HG03521 (cell line): ENCODE measurements at regions not wholly inside any gene's neighbourhood (a gene's known extent, or its start where the extent isn't known, plus 50 kb on each side); places are given as distances from the start of the nearest gene placed in this dataset.
"Not testable (repeated sequence)": the region's sequence is repeated elsewhere in the genome, so short reads cannot be mapped to it uniquely, and the experiment has no call there.

Source experiments
- ATAC-seq: cut with Tn5 transposase; IDR thresholded peaks from one replicate; pipeline ENCODE4 v1.9.1; 2021; ENCODE audit warnings: mild to moderate bottlenecking, moderate library complexity; ENCODE audit not compliant: unreplicated experiment

DNA sequence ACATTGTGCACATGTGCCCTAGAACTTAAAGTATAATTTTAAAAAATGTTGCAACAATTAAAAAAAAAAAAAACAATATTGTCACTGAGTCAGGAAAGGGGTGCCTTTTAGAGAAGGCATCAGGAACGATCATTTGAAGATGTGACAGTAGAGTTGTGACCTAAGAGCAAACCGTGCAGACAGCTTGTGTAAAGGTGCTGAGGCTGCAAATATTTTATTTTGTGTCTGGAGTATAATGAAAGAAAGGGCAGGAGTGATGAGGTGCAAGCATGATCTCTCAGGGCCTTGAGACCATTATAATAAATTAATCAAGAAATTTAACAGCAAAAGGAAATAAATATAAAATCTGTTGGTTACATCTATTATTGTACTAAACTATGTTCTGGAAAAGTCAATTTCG lies 1219.7 kb downstream of the OLFM4 start:
- ATAC-seq, result no peak

DNA sequence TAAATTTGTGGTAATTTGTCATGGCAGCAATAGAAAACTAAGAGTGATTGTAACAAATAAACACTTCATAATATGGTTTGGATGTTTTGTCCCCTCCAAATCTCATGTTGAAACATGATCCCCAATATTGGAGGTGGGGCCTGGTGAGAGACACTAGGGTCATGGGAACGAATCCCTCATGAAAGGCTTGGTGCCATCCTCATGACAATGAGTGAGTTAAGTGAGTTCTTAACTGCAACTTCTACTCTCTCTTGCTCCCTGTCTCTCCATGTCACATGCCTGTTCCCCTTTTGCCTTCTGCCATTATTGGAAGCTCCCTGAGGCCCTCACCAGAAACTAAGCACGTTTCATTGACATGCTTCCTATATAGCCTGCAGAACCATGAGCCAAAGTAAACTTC lies 1233.2 kb downstream of the OLFM4 start:
- ATAC-seq, result no peak

DNA sequence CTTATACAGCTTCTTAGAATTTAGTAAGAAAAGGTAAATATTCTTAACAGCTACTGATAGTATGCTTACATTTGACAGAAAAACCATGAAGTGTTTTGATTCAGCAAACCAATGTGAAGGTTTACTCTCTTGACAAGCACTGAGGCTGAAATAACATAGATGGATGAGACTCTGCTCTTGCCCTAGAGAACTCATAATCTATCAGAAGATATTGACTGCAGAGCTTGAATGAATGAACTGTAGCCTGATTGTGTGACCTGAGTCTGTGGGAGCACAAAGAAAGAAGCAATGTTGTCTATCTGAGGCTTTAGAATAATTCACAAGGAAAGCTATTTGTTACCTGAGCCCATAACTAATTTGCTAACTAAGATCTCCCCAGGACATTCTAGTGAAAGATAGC lies 1235.3 kb downstream of the OLFM4 start:
- ATAC-seq, result no peak

DNA sequence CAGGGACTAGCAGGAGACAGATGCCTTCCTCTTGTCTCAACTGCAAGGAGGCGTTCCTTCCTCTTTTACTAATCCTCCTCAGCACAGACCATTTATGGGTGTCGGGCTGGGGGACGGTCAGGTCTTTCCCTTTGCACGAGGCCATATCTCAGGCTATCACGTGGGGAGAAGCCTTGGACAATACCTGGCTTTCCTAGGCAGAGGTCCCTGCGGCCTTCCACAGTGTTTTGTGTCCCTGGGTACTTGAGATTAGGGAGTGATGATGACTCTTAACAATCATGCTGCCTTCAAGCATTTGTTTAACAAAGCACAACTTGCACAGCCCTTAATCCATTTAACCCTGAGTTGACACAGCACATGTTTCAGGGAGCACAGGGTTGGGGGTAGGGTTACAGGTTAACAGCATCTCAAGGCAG lies 1238.6 kb downstream of the OLFM4 start:
- ATAC-seq, result not testable (repeated sequence)

DNA sequence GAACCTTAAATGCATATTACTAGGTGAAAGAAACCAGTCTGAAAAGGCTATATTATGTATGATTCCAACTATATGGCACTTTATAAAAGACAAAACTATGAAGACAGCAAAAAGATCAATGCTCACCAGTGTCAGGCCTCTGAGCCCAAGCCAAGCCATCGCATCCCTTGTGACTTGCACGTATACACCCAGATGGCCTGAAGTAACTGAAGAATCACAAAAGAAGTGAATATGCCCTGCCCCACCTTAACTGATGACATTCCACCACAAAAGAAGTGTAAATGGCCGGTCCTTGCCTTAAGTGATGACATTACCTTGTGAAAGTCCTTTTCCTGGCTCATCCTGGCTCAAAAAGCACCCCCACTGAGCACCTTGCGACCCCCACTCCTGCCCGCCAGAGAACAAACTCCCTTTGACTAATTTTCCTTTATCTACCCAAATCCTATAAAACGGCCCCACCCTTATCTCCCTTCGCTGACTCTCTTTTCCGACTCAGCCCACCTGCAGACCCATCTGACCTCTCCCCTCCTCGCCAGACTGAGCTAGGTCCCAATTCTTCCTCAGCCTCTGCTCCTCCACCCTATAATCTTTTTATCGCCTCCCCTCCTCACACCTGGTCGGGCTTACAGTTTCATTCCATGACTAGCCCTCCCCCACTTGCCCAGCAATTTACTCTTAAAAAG lies 1239.5 kb downstream of the OLFM4 start:
- ATAC-seq, result not testable (repeated sequence)

DNA sequence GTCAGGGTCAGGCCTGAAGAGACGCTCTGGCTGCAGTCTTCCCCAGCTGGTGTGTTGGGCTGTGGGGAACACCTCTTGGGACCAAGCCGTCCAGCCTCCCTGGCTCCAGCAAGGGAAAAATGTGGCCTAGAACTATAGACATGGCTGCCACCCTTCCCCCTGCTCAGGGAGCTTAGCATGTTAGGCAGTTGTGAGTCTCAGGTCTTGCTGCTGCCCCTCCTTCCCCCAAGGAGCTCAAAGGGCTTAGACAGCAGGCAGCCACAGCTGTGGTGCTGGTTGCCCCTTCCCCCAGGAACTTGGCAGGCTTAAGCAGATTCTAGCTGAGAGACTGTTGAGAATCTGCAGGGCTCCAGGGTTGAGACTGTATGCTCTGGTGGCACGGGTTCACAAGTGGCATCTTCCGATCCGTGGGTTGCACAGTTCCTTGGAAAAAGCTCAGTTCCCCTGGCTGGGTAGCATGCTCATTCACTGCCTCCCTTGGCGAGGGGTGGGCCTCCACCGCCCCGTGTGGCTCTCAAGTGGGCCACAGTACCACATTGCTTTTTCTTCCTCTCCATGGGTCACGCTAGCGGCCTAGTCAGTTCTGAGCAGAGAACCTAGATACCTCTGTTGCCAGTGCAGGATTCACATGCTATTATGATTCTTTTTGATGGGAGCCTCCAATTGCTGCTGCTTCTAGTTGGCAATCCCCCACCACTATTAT lies 1258.6 kb downstream of the OLFM4 start:
- no peak for ATAC-seq

DNA sequence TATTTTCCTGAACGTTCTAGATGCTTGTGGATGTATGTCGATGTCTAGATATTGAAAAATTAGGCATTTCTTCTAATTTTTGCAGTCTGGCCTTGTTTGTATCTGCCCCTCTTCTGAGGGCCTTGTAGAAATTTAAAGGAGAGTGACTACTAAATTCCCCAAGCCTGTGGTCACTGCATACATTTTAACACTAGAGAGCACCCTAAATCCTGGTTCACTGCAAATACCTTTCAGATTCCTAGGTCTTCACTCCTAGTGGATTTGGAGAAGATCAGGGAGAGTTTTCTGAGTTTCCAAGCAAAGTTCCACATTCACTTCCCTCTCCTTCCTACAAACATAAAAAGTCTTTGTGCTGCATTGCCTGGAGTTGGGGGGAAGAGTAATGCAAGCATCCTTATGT lies 1272.5 kb downstream of the OLFM4 start:
- no peak for ATAC-seq

DNA sequence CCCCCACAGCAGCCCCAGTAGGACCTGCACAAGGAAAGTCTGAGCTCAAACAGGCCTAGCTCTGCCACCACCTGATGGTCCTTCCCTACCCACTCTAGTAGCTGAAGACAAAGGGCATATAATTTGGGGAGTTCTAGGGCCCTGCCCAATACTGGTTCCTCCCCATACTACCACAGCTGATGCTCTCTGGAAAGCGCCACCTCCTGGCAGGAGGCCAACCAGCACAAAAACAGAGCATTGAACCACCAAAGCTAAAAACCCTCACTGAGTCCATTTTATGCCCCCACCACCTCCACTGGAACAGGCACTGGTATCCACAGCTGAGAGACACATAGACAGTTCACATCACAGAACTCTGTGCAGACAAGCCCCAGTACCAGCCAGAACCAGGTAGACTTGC lies 1276.8 kb downstream of the OLFM4 start:
- no peak for ATAC-seq

DNA sequence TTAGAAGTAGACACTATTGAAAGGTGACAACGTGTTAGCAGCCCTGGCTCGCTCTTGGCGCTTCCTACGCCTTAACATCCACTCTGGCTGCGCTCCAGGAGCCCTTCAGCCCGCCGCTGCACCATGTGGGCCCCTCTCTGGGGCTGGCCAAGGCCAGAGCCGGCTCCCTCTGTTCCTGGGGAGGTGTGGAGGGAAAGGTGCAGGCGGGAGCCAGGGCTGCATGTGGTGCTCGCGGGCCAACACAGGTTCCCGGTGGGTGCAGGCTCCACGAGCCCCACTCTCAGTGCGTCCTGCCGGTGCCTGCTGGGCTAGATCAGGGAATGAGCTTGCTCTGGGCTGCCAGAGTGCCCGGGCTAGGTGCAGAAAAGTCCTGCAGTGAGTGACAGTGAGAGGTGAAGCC lies 1284.3 kb downstream of the OLFM4 start:
- ATAC-seq, result no peak

DNA sequence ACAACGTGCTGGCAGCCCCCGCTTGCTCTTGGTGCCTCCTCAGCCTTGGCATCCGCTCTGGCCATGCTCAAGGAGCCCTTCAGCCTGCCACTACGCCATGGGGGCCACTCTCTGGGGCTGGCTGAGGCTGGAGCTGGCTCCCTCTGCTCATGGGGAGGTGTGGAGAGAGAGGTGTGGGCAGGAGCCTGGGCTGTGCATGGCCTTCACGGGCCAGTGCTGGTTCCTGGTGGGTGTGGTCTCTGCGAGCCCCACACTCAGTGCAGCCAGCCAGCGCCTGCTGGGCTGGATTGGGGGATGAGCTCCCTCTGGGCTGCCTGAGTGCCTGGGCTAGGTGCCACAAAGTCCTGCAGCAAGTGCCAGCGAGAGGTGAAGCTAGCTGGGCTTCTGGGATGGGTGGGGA lies 1289.1 kb downstream of the OLFM4 start:
- no peak for ATAC-seq

DNA sequence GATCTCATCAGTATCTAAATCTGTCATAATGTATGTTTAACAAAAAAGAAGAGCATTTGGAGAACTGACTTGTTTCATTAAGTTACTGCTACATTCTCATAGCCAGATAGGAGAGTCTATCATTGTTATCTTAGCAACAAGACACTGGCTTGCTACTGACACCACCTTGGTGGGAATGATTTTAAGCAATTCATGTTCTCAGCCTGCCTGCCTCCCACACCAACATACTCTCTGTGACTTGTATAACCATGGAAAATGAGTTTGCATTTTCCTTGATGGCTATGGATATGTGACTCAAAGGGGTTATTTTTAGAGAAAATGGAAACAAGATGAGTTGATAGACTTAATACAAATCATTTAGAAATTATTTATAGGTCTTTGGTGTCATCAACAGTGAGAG lies 1308.9 kb downstream of the OLFM4 start:
- ATAC-seq, result no peak

DNA sequence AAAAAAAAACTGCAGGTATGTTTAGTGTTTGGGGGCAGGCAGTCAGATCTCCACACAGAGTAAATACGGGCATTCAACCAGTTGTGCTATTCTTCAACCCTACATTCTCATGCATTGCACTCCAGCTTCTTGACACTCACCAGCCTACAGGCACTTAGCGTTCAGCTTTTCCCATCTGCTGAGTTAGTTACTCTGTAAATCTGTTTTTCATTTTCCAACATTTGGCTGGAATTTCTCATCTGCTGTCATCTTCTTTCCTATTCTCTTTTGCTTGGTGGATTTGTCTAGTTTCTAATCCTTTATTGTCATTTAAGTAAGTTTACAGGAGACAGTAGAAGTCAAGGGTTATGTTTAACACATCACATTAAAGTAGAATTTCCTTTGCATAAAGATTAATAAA lies 1318.9 kb downstream of the OLFM4 start:
- no peak for ATAC-seq

DNA sequence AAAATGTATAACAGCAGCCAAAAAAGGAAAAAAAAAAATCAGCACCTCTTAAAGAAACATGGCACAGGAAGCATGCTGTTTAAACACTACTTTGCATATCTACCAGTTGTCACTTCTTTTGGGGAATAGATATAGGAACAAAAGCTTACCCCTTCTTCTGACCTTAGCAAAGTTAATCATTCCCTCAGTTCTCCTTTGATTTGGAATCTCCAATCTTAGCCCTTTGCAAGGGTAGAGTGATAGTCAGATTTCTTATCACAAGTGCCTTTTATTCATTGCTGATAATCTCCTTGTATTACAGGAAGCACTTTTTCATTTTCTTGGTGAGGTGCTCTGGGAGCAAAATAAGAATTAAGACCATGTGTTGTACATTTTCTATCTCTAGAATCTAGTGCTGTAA lies 1327.6 kb downstream of the OLFM4 start:
- no peak for ATAC-seq

DNA sequence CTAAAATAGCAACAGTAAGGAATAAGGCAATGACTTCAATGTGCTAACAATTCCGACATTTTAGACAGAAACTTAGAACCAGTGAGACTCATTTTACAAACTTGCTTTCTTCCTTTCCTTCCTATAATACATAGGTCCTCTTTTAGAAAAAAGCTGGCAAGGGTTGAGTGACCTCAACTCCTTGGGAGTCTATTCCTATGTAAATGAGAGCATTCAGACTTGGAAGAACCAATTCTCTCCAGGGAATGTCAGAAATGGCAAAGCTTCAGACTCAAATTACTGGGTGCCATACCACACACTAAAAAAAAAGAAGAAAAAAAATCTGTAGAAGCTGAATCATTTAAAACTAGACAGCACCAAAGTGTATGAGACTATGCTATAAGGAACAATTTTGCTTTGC lies 1328.2 kb downstream of the OLFM4 start:
- no peak for ATAC-seq

DNA sequence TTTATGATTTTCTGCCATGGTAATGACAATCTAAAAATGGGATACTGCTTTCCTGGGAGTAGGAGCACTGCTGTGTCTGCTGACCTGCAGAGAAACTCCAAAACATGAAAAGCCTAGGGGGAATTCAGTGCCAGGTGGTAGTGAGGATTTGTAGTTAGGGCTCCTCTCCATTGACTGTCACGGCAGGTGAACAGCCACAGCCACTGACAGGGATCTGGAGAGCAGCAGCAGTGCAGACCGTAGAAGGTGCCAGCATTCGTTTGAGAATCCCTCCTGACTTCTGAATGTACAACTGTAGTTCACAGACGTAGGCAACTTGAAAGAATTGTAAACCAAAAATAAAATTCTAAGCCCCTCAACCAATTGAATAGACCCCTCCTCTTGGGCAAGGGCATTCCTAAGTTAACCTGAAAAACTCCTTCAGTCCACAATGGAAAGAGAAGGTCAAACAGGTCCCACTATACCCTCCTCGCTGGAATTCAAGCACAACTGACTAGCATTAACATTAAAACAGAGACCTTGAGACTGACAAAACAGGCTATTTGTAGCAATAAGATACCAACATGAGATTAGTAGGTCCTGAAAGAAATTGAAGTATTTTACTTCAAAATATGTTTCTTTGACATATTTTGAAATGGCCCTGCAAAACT lies 1328.8 kb downstream of the OLFM4 start:
- ATAC-seq, result no peak

DNA sequence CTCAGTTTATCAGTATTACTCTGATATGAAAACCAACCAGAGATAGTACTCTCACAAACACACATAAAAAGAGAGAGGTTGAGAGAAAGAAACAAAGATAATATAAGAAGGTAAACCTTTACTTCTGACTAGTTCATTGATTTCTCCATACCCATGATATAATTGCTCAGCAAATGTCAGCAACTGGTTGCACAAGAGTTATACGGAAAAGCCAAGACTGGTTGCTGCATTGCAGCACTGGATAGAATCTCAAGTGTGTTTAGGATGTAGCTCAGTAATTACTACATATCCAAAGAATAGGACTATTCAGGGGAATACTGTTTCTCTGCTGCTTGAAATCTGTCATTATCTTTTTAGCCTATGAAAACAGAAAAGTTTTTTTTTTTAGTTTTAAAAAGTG lies 1332.8 kb downstream of the OLFM4 start:
- no peak for ATAC-seq

DNA sequence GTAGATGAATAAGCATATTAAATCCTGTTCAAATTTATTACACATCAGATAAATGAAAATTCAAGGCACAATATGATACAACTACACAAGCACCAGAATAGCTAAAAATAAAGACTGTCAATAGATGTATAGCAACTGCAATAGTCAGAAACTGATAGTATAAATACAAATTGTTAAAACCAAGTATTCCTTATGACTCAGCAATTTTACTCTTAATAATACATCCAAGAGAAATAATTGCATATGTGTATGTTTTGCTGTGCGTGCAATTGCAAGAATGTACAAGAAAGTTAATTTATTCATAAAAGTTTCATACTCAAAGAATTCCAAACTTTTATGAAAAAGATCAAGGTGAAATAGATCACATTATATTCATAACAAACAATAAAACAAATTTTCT lies 1338.1 kb downstream of the OLFM4 start:
- ATAC-seq, result no peak

DNA sequence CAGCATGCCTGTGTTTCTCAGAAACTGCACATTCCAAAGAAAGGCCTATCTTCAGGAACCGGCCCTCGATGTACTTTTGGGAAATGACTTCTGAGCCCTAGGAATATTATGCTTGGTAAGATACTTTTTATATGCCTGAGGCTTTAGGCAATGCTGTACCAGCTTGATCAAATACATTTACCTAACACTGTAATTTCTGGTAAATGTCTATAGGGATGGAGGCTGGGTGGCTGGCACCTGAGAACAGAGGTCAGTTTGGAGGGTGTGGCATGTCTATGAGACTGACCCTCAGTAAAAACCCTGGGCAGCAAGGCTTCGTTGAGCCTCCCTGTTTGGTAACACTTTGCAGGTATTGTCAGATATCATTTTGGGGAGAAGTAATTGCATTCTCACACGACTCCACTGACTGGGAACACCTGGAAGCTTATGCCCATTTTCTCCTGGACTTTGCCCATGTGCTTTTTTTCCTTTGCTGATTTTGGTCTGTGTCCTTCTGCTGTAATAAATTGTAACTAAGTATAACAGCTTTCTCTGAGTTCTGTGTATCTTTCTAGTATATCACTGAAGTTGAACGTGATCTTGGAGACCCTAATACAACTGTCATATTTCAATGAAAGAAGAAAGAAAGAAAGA lies 1339.1 kb downstream of the OLFM4 start:
- no peak for ATAC-seq

DNA sequence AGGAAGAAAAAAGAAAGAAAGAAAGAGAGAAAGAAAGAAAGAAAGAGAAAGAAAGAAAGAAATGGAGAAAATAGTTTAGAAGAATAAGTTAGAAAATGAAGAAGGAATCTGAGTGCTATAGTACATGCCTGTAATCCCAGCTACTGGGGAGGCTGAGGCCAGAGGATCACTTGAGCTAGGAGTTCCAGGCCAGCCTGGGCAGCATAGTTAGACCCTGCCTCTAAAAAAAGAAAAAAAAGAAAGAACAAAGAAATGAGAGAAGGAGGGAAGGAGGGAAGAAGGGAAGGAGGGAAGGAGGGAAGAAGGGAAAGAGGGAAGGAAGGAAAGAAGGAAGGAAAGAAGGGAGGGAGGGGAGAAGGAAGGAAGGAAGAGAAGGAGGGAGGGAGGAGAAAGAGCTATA lies 1339.8 kb downstream of the OLFM4 start:
- no peak for ATAC-seq

DNA sequence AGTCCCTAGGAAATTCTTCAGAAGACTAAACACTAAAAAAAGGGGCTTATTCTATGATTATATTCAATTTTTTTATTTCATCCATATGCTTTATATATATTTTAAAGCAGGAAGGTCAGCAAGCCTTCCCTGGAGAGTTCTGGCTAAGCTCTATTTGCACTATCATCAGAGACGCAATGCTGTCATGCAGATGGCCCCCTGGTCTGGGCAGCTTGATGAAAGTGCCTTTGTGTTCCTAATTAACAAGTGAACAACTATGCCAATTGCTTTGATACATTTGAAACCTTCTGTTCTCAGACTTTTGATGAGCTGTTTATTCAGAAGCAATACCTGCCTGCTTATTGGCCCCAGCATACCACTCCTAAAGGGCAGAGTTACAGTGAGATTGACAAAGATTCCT lies 1344.6 kb downstream of the OLFM4 start:
- ATAC-seq, result no peak

DNA sequence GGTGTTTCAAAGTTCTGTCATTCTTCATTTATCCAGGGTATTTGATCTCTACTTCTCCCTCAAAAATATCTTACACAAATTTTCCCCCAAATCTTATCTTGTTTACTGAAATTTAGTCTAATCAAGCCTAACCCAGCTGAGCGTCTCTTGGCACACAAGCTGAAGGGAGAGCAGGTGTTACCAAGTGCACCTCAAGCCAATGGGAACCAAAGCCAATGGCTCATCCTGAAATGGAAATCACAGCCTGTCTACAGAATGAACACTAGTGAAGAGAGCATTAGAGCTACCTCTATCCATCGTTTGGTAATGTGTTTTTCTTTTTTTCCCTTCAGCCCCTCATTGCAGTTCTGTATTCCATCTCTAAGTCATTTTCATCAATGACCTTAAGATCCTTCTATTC lies 1350.8 kb downstream of the OLFM4 start:
- ATAC-seq, result no peak

DNA sequence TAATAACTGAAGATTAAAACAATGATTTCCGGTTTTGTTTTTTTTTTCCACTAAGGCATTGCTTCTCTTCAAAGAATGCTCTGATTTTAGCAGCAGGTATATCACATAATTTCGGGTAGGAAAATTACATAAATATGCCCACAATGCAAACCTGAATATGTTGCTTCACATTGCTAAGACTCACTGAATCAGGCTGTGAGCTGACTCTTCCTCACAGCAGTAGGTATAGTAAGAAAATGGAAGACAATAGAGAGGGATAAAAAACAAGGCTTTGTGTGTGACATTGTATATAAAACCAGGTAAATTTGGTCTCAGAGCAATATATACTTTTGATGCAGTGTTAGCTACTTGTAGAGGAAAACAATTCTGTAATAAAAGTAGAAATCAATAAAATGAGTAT lies 1355.0 kb downstream of the OLFM4 start:
- no peak for ATAC-seq
